ENCODE measurements at regions not wholly inside any gene's neighbourhood (a gene's known extent, or its start where the extent isn't known, plus 50 kb on each side); places are given as distances from the start of the nearest gene placed in this dataset.
A peak's percentile ranks its signal among the peaks of the same experiment; 100 is the strongest.

GRCh38 chr16:35352431-35352830 lies 1893.0 kb downstream of the TP53TG3F start:
- POLR2A ChIA-PET: no interaction called here

GRCh38 chr16:35363510-35363909 lies 1904.1 kb downstream of the TP53TG3F start:
- Histone ChIP-seq H3K4me3 (ENCODE audit: low read depth in 2 of 2, low read length in 2 of 2) (no peak overlapping the region), H3K27me3 (ENCODE audit: control insufficient read depth, insufficient read depth, low read length) (no peaks in the 10 kb centered on the region), H3K36me3 (ENCODE audit: control insufficient read depth, insufficient read depth, low read length) (no peaks in the 10 kb centered on the region), H3K27ac (ENCODE audit: low read length) (no peak overlapping the region), H3K9me3 (ENCODE audit: control insufficient read depth, insufficient read depth, low read depth, low read length) (no peaks in the 10 kb centered on the region), H3K4me1 (ENCODE audit: control insufficient read depth, insufficient read depth, low read length) (no peaks in the 10 kb centered on the region)
- ChIA-PET POLR2A (no interaction called here), CTCF (no interaction called here)
- TF ChIP-seq CTCF (IDR thresholded peaks at IDR 0.05) (no peak), REST (IDR thresholded peaks at IDR 0.05; ENCODE audit: insufficient read depth in 1 of 2, low read depth in 2 of 2, low read length in 1 of 2) (no peak), SIN3A (IDR thresholded peaks at IDR 0.05; ENCODE audit: borderline replicate concordance, insufficient read depth, low read depth, low read length) (no peak), TCF7L2 (IDR thresholded peaks at IDR 0.05; ENCODE audit: low read depth, low read length) (no peak), POLR2AphosphoS5 (IDR thresholded peaks at IDR 0.05; ENCODE audit: low read depth, low read length) (no peak)
- in situ Hi-C loops (cut with HindIII; ENCODE audit: low pct_unique_long_range_greater_than_20kb, low sequenced_read_pairs) (no loop called here), intact Hi-C loops (cut with micrococcal nuclease; ENCODE audit: unreplicated experiment) (no loop called here)
- DNase-seq (ENCODE audit: low read depth, low spot score) (no peak), ATAC-seq (no peak)
- no TSS peak for BruUV-seq (replicated peaks)

More at GRCh38 chr16:35352431-35352830, 1893.0 kb downstream of the TP53TG3F start:
- Histone ChIP-seq H3K9me3 (ENCODE audit: control insufficient read depth, insufficient read depth, low read depth, low read length) (no peaks in the 10 kb centered on the region), H3K27me3 (ENCODE audit: control insufficient read depth, insufficient read depth, low read length) (no peaks in the 10 kb centered on the region), H3K4me3 (ENCODE audit: low read depth in 2 of 2, low read length in 2 of 2) (peak overlapping the region in 1 of 2 experiments; percentile 14; a peak in 1 of 4 replicates), H3K27ac (ENCODE audit: low read length) (no peak overlapping the region), H3K4me1 (ENCODE audit: control insufficient read depth, insufficient read depth, low read length) (no peaks in the 10 kb centered on the region), H3K36me3 (ENCODE audit: control insufficient read depth, insufficient read depth, low read length) (no peaks in the 10 kb centered on the region)
- TF ChIP-seq TCF7L2 (IDR thresholded peaks at IDR 0.05; ENCODE audit: low read depth, low read length): no peak
- no peak for TF ChIP-seq POLR2AphosphoS5 (IDR thresholded peaks at IDR 0.05; ENCODE audit: low read depth, low read length)
- no peak for TF ChIP-seq CTCF (IDR thresholded peaks at IDR 0.05)
- TF ChIP-seq SIN3A (IDR thresholded peaks at IDR 0.05; ENCODE audit: borderline replicate concordance, insufficient read depth, low read depth, low read length): no peak
- TF ChIP-seq REST (IDR thresholded peaks at IDR 0.05; ENCODE audit: insufficient read depth in 1 of 2, low read depth in 2 of 2, low read length in 1 of 2): no peak
- no peak for ATAC-seq
- BruUV-seq (replicated peaks): no TSS peak
- CTCF ChIA-PET: no interaction called here
- DNase-seq (ENCODE audit: low read depth, low spot score): no peak
- intact Hi-C loops (cut with micrococcal nuclease; ENCODE audit: unreplicated experiment): no loop called here
- in situ Hi-C loops (cut with HindIII; ENCODE audit: low pct_unique_long_range_greater_than_20kb, low sequenced_read_pairs): no loop called here

Measured in Panc1 (cell line).